GM18499 (cell line): ENCODE measurements at regions not wholly inside any gene's neighbourhood (a gene's known extent, or its start where the extent isn't known, plus 50 kb on each side); places are given as distances from the start of the nearest gene placed in this dataset.
"Not testable (repeated sequence)": the region's sequence is repeated elsewhere in the genome, so short reads cannot be mapped to it uniquely, and the experiment has no call there.

ENCODE experiments used
- ATAC-seq: cut with Tn5 transposase; IDR thresholded peaks from one replicate; pipeline ENCODE4 v1.9.1; 2021; ENCODE audit warnings: moderate number of reproducible peaks; ENCODE audit not compliant: insufficient read depth, unreplicated experiment

- not testable (repeated sequence) for ATAC-seq
Observed at GRCh38 chr2:194639057-194639456, 1018.0 kb upstream of the SLC39A10 start.

DNA sequence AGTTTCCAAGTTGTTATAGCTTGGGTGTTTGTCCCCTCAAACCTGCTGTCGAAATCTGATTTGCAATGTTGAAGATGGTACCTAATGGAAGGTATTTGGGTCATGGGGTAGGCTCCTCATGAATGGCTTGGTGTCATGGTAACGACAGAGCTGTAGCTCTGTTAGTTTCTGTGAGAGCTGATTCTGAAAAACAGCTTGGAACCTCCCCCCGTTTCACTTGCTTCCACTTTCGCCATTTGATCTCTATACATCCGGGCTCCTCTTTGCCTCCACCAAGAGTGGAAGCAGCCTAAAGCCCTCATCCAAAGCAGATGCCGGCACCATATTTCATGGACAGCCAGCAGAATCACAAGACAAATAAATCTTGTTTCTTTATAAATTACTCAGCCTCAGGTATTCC, 1035.1 kb upstream of the SLC39A10 start:
- no peak for ATAC-seq

GRCh38 chr2:194619366-194619765, 1037.7 kb upstream of the SLC39A10 start:
- no peak for ATAC-seq

- ATAC-seq: no peak
Observed at GRCh38 chr2:194618432-194618831, 1038.6 kb upstream of the SLC39A10 start.

GRCh38 chr2:194616334-194616733, 1040.7 kb upstream of the SLC39A10 start:
- peak; percentile 65 for ATAC-seq

- ATAC-seq: no peak
Observed at GRCh38 chr2:194610297-194610696, 1046.7 kb upstream of the SLC39A10 start.

- no peak for ATAC-seq
Observed at GRCh38 chr2:194603429-194603828, 1053.6 kb upstream of the SLC39A10 start.

DNA sequence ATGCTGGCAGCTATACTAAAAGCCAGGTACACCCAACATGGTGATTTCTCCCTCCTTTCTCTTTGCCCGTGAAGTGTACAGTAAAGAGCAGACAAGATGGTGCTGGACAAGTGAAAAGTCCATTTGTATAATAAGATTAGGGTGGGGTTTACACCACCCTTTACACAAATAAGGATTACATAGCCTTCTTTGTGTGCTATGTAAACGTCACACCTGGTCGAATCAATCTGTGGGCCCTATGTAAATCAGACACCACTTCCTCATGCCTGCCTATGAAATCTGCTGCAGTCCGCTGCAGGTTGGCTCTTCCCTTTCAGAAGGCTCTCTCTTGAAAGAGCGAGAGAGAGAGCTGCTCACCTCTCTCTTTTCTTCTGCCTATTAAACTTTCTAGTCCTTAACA, 1054.3 kb upstream of the SLC39A10 start:
- ATAC-seq: no peak

- no peak for ATAC-seq
Observed at GRCh38 chr2:194591192-194591591, 1065.8 kb upstream of the SLC39A10 start.

GRCh38 chr2:194587739-194588270, 1069.2 kb upstream of the SLC39A10 start:
- ATAC-seq: no peak

DNA sequence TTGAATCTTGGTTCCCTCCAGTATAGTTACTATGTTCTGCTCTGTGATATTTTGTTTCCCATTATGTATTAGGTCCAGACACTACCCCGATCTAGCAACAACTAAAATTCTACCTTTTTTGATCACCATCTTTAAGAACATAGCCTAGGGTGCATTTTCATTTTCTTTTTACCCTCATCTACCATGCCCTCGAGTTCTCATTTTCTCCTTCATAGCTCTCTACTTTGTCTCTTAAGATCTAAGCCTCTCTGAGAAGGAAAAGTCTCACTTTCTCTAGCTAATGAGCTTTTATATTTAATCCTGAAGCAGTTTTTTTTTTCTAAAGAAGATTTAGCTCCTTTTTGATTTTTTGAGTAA, 1089.4 kb upstream of the SLC39A10 start:
- no peak for ATAC-seq

DNA sequence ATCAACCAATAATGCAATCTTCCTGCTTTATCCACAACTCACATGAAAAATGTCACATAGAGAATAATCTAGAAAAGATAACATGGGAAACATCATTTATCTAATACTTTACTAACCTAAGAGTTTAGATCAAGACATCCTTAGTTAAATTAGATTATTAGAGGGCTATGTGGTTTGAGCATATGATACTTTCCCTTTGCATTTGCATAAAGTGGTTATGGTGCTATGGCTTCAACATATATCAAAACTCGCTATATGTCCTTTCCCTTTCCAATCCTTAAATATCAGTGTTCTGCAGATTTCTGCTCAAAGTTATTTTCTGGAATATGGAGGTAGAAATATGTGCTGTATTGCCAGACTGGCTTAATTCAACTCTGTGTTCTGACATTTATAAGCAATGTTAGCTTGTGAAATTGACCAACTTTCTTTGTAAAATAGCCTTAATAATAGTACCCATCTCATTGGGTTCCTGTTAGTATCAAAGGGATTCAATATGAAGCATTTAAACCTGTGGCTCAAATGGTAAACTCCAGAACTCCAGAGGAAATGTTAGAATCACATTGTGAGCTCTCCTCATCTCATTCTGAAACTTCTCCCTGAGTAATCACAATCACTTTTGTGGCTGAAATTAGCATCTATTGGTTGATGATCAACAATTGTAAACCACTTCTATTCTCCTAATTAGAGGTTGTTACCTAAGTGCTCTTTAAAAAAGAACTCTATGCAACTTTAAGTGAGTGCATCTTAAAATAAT, 1089.9 kb upstream of the SLC39A10 start:
- peak; percentile 65 for ATAC-seq

DNA sequence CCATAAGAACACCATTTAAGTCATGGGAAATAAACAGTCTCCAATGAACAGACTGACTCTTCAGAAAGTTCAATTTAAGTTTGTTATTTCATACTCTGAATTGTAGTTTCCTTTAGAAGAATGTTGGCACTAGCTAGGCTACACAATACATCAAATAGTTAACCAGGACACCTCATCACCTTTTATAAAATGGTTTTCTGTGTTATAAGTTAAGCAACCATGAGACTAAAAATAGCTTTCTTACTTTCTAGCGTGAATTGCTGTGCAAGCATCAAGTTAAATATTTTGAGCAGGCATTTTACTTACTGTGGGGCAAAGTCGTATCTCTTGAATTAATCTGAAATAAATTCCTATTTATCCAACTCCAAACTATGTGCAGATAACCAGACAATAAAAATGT, 1092.6 kb upstream of the SLC39A10 start:
- no peak for ATAC-seq

DNA sequence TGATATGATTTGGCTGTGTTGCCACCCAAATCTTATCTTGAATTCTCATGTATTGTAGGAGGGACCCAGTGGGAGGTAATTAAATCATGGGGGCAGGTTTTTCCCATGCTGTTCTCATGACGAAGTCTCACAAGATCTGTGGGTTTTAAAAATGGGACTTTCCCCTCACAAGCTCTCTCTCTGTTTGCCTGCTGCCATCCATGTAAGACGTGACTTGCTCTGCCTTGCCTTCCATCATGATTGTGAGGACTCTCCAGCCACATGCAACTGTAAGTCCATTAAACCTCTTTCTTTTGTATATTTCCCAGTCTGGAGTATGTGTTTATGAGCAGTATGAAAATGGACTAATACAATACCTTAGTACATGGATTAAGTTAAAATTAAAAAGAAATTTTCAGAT, 1094.7 kb upstream of the SLC39A10 start:
- ATAC-seq: no peak

DNA sequence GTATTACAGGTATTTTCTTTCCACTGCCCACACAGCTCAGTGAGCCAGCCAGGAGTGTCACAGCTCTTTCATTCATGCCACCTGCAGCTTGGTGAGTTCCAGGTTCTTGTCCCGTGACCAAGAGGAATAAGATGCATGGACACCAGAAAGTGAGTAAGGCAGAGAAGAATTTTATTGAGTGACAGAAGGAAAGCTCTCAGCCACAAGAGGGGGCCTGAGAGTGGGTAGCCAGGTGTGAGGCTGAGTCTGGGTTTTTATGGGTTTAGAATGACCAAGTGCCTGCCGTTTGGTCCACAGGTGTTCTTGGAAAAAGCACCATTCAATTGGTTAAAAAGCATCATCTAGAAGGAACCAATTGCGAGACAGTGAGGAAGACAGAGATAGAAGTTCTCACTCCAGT, 1097.1 kb upstream of the SLC39A10 start:
- ATAC-seq: no peak

DNA sequence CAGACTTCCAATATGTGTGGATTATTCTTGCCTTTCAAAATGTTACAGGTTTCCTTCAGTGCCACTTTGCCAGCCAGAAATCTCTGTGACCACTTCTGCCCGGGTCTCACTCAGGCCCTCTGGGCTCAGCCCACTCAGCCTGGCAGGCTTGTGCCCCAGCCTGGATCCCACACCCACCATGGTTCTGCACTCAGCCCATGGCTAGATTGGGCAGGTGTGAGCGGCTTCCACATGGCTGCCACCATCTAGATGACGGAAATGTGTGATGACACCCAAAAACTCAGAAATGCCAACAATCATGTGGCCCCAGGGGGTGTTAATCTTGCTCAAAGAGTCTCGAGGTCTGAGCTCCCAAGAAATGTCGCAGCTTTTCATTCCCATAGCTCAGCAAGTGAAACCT, 1097.5 kb upstream of the SLC39A10 start:
- no peak for ATAC-seq

GRCh38 chr2:194557993-194558392, 1099.0 kb upstream of the SLC39A10 start:
- ATAC-seq: no peak

DNA sequence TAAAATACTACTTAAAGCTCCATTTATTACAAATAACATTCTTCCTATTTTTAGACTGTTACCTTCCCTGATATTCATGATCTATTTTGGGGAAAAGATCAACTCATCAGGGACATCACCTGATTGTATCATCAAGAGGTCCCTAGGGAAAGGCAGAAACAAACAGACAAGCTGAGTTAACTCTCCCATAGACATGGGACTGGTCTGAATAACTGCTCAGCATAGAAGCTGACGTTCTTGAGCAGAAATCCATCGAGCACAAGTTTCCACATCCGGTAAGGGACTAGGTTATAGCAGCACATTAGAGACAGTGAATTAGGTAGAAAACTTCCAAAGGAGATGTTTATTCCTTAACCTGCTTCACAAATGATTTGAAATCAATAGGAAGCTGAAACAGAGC, 1100.4 kb upstream of the SLC39A10 start:
- no peak for ATAC-seq

GRCh38 chr2:194553980-194554379, 1103.0 kb upstream of the SLC39A10 start:
- no peak for ATAC-seq

DNA sequence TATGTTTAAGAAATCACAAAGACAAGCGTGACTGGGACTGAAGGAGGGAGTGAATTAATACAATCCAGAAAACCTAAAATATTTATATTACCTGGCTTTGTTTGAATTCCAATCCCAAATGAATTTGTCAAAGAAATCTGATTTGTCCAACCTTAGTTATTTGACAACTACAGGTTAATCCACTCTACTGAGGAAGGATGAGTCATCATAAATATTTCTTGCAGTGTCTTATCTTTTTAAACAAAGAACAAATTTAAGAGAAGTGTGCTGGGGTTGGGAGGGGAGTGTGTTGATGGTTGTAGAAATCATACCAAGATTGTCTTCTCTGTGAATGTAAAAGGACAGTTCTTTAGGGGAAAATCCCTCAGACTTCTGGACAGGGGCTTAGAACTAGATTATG, 1106.3 kb upstream of the SLC39A10 start:
- no peak for ATAC-seq

DNA sequence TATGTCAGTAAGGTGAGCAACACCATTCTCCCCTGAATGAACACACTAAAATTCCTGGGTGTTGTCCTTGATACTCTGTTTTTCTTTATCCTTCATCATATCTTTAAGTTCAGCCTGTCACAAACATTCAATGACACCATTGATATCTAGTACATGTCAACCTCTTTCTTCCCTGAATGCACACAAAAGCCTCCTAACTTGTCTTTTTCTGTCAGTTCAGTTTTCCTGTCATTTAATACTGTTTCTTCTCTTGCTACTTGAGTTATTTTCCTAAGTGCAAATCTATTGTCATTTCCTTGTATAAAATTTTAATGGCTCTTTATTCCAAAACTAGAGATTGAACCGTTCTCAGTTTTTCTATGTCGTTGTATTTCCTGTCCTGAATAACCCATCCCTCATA, 1107.6 kb upstream of the SLC39A10 start:
- no peak for ATAC-seq

DNA sequence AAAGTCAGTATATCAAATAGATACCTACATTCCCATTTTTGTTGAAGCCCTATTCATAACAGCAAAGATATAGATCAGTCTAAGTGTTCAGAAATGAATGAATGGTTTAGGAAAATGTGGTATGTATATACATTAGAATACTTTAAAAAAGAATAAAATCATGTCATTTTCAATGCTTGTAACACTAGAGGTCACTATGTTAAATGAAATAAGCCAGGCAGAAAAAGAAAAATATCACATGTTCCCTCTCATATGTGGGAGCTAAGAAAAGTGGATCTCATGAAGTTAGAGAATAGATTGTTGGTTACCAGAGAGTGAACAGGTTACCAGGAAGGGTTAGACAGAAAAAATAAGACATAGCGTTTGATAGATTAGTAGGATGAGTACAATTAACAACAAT, 1111.0 kb upstream of the SLC39A10 start:
- ATAC-seq: no peak
